T47D (cell line): ENCODE measurements at regions not wholly inside any gene's neighbourhood (a gene's known extent, or its start where the extent isn't known, plus 50 kb on each side); places are given as distances from the start of the nearest gene placed in this dataset.

Experiments
- DNase-seq, 2 experiments: peaks; one replicate each; pipeline versions ENCODE4 v3.0.0 to v3.0.0-alpha.2; 2011 to 2012; ENCODE audit warnings: low read depth in 1 of 2, low spot score in 1 of 2
- JUND ChIP-seq: IDR thresholded peaks from 2 replicates; pipeline ENCODE4 v1.6.1; 2012; ENCODE audit warnings: low read depth
- in situ Hi-C: cut with HindIII; loops from 2 replicates; pipeline ENCODE4 v1.10.0; 2016; ENCODE audit warnings: low sequenced_read_pairs, low pct_unique_long_range_greater_than_20kb

DNA sequence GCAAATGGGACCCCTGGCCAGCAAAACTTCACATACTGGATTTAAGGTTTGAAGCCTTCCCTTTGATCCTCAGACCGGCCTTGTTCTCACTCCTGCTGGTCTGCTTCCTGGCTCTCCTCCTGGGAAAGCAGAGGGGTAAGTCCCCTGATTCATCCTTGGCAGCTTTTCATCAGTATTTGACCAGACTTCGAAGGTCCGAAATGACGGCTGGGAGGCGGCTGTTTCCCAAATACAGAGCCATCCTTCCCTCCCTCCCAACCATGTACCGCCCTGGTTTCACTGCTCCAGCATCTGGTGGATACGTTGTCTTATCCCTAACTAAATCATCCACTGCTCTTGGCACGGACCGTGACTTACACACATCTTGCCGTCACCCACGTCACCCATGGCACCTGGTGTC is 265.5 kb downstream of the BCOR start:
- in situ Hi-C loops, result no loop called here
- TF ChIP-seq JUND, result no peak
- no peak for DNase-seq

DNA sequence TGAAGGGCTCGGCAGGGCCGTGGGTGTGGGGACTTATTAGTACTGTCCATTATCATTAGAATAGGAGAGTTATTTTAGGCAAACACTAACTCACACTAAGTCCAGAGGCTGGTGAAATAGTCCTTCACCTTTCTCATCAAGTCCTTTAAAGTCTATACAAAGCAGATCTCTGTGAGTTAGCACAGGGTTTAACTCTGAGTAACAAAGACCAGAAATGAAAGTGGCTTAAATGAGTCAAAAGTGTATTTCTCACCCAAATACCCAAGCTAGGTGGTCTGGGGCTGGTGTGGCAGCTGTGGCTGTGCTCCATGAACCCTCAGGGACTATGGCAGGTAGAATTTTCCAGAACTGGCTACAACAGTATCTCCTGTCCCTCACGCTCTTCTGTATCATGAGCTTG is 263.2 kb downstream of the BCOR start:
- in situ Hi-C loops, result no loop called here
- no peak for TF ChIP-seq JUND
- no peak for DNase-seq

- DNase-seq, result no peak
- in situ Hi-C loops, result no loop called here
- TF ChIP-seq JUND, result no peak
Observed at GRCh38 chrX:39835241-39835640, 262.5 kb downstream of the BCOR start.

- TF ChIP-seq JUND, result no peak
- in situ Hi-C loops, result no loop called here
- no peak for DNase-seq
Observed at GRCh38 chrX:39835776-39836175, 262.0 kb downstream of the BCOR start.

- no peak for DNase-seq
- no peak for TF ChIP-seq JUND
- in situ Hi-C loops, result no loop called here
Observed at GRCh38 chrX:39836802-39837420, 260.8 kb downstream of the BCOR start.

DNA sequence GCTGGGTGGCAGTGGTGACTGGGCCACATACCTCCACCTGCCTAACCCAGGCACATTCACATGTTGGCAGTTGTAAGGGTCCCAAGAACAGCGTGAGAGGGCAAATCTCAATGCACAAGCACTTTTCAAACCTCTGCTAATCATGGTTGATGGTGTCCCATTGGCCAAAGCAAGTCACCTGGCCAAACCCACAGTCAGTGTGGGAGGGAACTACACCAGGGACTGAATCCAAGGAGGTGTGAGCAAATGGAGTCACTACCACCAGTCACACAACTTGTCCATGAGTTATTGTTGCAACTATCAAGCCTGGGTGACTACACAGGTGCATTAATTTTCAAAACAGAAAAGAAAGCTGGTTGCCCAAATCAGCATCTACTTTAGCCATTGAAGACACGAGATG is 260.1 kb downstream of the BCOR start:
- TF ChIP-seq JUND, result no peak
- in situ Hi-C loops, result no loop called here
- no peak for DNase-seq

- no peak for TF ChIP-seq JUND
- no peak for DNase-seq
- in situ Hi-C loops, result no loop called here
Observed at GRCh38 chrX:39839371-39839770, 258.4 kb downstream of the BCOR start.

DNA sequence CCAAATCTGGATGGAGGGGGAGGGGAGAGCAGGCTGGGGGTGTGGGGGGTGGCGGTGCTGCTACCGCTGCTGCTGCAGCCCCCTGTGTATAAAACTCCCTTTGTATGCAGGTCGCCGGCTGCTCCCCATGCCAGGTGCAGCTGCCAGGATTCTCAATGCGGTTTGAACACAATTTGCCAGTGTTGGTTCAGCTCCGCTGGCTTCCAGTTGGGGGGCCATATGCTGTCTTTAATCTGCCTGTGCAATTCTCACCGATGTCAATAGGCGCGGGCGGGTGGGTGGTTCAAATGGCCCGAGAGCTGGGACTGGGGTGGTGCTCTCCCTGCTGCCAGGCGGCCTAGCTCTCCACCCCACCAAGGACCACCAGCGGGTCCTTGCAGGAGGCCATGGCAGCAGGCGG is 257.6 kb downstream of the BCOR start:
- in situ Hi-C loops, result no loop called here
- no peak for DNase-seq
- no peak for TF ChIP-seq JUND

- no peak for TF ChIP-seq JUND
Observed at GRCh38 chrX:39840581-39841093, 257.1 kb downstream of the BCOR start.

GRCh38 chrX:39841604-39842003 is 256.2 kb downstream of the BCOR start:
- DNase-seq, result no peak
- no peak for TF ChIP-seq JUND
- in situ Hi-C loops, result no loop called here

More at GRCh38 chrX:39840581-39841093, 257.1 kb downstream of the BCOR start:
- in situ Hi-C loops, result no loop called here
- DNase-seq, result no peak

DNA sequence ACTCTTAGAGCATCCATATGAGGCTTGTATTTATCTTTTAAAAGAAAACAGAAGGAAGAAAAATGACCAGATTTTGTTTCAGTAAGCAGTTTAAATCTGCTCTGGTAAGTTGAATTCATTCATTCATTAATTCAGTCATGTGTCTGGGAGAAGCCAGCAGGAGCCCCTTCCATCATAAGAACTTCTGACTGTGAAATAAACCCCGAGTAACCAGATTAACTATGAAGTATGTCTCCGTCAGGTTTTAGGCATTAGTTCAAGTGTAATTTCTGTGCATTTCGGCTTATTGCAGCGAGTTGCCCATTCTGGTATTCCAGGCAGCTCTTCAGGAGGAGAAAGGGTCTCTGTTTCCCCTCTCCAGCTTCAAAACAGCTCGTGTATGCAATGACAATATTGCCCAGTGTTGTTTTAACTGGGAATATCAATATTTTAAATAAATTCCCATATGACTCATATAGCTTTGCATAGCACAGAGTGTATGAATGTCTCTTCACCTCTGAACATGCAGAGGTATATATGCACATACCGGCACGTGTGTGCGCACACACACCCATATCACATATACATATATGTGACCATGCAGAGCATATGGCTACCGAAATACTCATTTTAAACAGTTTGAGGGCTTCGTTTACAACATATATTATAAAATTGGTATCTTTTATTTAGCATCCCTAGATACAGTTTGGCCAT is 255.3 kb downstream of the BCOR start:
- no peak for DNase-seq
- in situ Hi-C loops, result no loop called here
- TF ChIP-seq JUND, result no peak

DNA sequence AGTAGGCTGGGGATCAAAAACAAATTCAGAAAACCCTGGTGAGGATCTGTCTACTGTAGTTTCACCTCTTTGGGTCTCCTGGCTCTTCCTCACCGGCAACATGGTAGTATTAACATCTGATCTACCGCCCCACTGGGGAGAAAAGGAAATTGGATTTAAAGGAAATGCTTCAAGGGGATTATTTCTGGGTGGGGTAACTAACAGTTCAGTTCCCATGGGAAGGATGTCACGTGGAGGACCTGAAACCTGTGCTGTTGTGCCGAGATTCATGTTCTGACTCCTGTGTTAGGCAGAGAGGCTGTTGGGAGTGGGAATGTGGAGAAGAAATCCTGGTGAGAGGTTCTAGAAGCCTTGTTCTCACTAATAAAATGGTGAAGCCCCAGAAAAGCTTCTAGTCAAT is 254.4 kb downstream of the BCOR start:
- no peak for TF ChIP-seq JUND
- in situ Hi-C loops, result no loop called here
- DNase-seq, result no peak

GRCh38 chrX:39845233-39845632 is 252.5 kb downstream of the BCOR start:
- no peak for DNase-seq
- in situ Hi-C loops, result no loop called here
- no peak for TF ChIP-seq JUND
